ENCODE measurements at regions not wholly inside any gene's neighbourhood (a gene's known extent, or its start where the extent isn't known, plus 50 kb on each side); places are given as distances from the start of the nearest gene placed in this dataset.

- DNase-seq (ENCODE audit: low read depth, low spot score) (no peak), FAIRE-seq (no peak)
- BruUV-seq (replicated peaks), result no TSS peak
- TF ChIP-seq EZH2 (IDR thresholded peaks at IDR 0.05; ENCODE audit: borderline replicate concordance, low read depth, low read length, severe bottlenecking) (no peak), FOS (IDR thresholded peaks at IDR 0.05; ENCODE audit: borderline replicate concordance, insufficient read depth, low read length) (peak; percentile 11), POLR2A (IDR thresholded peaks at IDR 0.05; ENCODE audit: low read depth, low read length) (no peak), GATA2 (IDR thresholded peaks at IDR 0.05; ENCODE audit: insufficient read depth, insufficient read length, low read depth, low read length) (no peak), POLR2AphosphoS5 (IDR thresholded peaks at IDR 0.05; ENCODE audit: insufficient read depth, low read depth, low read length) (no peak), JUN (IDR thresholded peaks at IDR 0.05; ENCODE audit: borderline replicate concordance, insufficient read depth, insufficient read length, low read depth) (no peak)
- TF ChIP-seq, protein P1, sequence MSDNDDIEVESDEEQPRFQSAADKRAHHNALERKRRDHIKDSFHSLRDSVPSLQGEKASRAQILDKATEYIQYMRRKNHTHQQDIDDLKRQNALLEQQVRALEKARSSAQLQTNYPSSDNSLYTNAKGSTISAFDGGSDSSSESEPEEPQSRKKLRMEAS (IDR thresholded peaks at IDR 0.05; ENCODE audit: insufficient read depth, insufficient read length), result no peak
- TF ChIP-seq, protein P2, sequence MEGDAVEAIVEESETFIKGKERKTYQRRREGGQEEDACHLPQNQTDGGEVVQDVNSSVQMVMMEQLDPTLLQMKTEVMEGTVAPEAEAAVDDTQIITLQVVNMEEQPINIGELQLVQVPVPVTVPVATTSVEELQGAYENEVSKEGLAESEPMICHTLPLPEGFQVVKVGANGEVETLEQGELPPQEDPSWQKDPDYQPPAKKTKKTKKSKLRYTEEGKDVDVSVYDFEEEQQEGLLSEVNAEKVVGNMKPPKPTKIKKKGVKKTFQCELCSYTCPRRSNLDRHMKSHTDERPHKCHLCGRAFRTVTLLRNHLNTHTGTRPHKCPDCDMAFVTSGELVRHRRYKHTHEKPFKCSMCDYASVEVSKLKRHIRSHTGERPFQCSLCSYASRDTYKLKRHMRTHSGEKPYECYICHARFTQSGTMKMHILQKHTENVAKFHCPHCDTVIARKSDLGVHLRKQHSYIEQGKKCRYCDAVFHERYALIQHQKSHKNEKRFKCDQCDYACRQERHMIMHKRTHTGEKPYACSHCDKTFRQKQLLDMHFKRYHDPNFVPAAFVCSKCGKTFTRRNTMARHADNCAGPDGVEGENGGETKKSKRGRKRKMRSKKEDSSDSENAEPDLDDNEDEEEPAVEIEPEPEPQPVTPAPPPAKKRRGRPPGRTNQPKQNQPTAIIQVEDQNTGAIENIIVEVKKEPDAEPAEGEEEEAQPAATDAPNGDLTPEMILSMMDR (IDR thresholded peaks at IDR 0.05; ENCODE audit: extremely low read depth in 1 of 2, insufficient read depth in 1 of 2, low read depth in 1 of 2, low read length in 2 of 2), result no peak
- no peaks in the 10 kb centered on the region for H3K9me1 ChIP-seq (replicated peaks; ENCODE audit: control insufficient read depth, extremely low read depth, insufficient read depth, low read length)
- no peak overlapping the region for H3K4me2 ChIP-seq (ENCODE audit: insufficient read depth, low read length)
- intact Hi-C loops (cut with micrococcal nuclease), result no loop called here
- dilution Hi-C loops (cut with MboI; ENCODE audit: extremely low pct_ligation_motif_present, low sequenced_read_pairs), result no loop called here
- H3K27ac ChIP-seq (ENCODE audit: insufficient read depth, low read depth, low read length), result no peak overlapping the region
- no peaks in the 10 kb centered on the region for H3K79me2 ChIP-seq (ENCODE audit: control insufficient read depth, insufficient read depth, low read length)
- no peaks in the 10 kb centered on the region for H3K4me1 ChIP-seq (ENCODE audit: control insufficient read depth, extremely low read depth, insufficient read depth, low read length)
- H2AFZ ChIP-seq (ENCODE audit: low read depth, low read length), result no peak overlapping the region
- no peaks in the 10 kb centered on the region for H3K27me3 ChIP-seq (ENCODE audit: control insufficient read depth in 2 of 2, insufficient read depth in 2 of 2, low read length in 2 of 2)
- no peak overlapping the region for H3K4me3 ChIP-seq (replicated peaks in 1 of 3; ENCODE audit: insufficient read depth in 1 of 3, low read depth in 1 of 3, low read length in 3 of 3)
- no peaks in the 10 kb centered on the region for H3K9me3 ChIP-seq (replicated peaks; ENCODE audit: control insufficient read depth, insufficient read depth, low read length)
- no peaks in the 10 kb centered on the region for H3K36me3 ChIP-seq (ENCODE audit: control insufficient read depth in 2 of 2, extremely low read depth in 1 of 2, insufficient read depth in 2 of 2, low read length in 2 of 2)
- POLR2A ChIA-PET, result no interaction called here
- no peaks in the 10 kb centered on the region for H4K20me1 ChIP-seq (replicated peaks; ENCODE audit: control insufficient read depth, extremely low read depth, insufficient read depth, low read length)
- CTCF ChIA-PET, result interaction anchor here (2.9 kb wide), 1 partner anchor 13 kb away, joined by 11 read pairs; no protein-coding TSS in a partner anchor
- H3K9ac ChIP-seq (replicated peaks; ENCODE audit: extremely low read depth, insufficient read depth, low read length), result no peak overlapping the region
These were observed 131.4 kb downstream of the LMNTD1 start for GRCh38 chr12:25421651-25422167.

Measured in endothelial cell of umbilical vein (primary cell).